Coronary artery (tissue), 2 donors: ENCODE measurements at regions not wholly inside any gene's neighbourhood (a gene's known extent, or its start where the extent isn't known, plus 50 kb on each side); places are given as distances from the start of the nearest gene placed in this dataset.

Experiments used
- DNase-seq: peaks from one replicate; pipeline ENCODE4 v3.0.0-alpha.2; 2017; ENCODE audit warnings: low spot score
- H3K27ac ChIP-seq, 2 donors: fragments of 200-600 bp; sonication (generic); one replicate each; pipeline ENCODE4 v1.5.1; 2016 to 2019
- H3K4me3 ChIP-seq: fragments of 200-600 bp; sonication (generic); 2 replicates; pipeline ENCODE4 v1.5.1; 2016; ENCODE audit warnings: mild to moderate bottlenecking, moderate library complexity
- TF ChIP-seq, protein P1 (sequence below): fragments of 200-600 bp; sonication (generic); IDR thresholded peaks from one replicate; pipeline ENCODE4 v1.5.1; 2019; ENCODE audit warnings: antibody characterized with exemption

- H3K4me3 ChIP-seq: no peak overlapping the region
- DNase-seq: no peak
- H3K27ac ChIP-seq: no peak overlapping the region
- TF ChIP-seq, protein P1, sequence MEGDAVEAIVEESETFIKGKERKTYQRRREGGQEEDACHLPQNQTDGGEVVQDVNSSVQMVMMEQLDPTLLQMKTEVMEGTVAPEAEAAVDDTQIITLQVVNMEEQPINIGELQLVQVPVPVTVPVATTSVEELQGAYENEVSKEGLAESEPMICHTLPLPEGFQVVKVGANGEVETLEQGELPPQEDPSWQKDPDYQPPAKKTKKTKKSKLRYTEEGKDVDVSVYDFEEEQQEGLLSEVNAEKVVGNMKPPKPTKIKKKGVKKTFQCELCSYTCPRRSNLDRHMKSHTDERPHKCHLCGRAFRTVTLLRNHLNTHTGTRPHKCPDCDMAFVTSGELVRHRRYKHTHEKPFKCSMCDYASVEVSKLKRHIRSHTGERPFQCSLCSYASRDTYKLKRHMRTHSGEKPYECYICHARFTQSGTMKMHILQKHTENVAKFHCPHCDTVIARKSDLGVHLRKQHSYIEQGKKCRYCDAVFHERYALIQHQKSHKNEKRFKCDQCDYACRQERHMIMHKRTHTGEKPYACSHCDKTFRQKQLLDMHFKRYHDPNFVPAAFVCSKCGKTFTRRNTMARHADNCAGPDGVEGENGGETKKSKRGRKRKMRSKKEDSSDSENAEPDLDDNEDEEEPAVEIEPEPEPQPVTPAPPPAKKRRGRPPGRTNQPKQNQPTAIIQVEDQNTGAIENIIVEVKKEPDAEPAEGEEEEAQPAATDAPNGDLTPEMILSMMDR: no peak
These were observed 84.4 kb upstream of the STARD4 start for GRCh38 chr5:111596705-111597104.

- TF ChIP-seq, protein P1: no peak
These were observed 83.1 kb upstream of the STARD4 start for GRCh38 chr5:111595425-111595824.

GRCh38 chr5:111589316-111589715 lies 77.0 kb upstream of the STARD4 start:
- TF ChIP-seq, protein P1: no peak
- Histone ChIP-seq H3K27ac (no peak overlapping the region), H3K4me3 (no peak overlapping the region)
- no peak for DNase-seq

More at GRCh38 chr5:111595425-111595824, 83.1 kb upstream of the STARD4 start:
- no peak overlapping the region for H3K27ac ChIP-seq
- no peak overlapping the region for H3K4me3 ChIP-seq
- no peak for DNase-seq

DNA sequence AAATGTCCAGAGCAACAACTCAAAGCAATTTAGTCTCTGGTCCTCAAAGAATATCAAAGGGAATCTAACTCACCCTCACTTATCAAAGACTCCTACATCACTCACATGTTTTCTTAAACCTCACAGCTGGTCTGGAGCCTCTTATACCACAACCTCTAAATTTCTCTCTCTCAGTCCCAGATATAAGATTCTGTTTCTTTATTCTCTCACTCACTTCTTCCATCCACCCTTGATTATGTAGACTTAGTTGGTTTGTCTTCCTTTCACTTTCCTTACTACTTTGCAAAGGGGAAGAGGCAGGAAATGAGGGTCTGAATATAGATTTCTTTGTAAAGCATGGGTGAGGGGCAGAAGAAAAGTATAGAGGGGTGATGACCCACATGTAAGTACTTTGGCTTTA lies 75.4 kb upstream of the STARD4 start:
- no peak overlapping the region for H3K4me3 ChIP-seq
- DNase-seq: no peak
- TF ChIP-seq, protein P1: no peak
- H3K27ac ChIP-seq: no peak overlapping the region

GRCh38 chr5:111585946-111586345 lies 73.6 kb upstream of the STARD4 start:
- TF ChIP-seq, protein P1: no peak
- H3K4me3 ChIP-seq: no peak overlapping the region
- no peak for DNase-seq

GRCh38 chr5:111585291-111585690 lies 73.0 kb upstream of the STARD4 start:
- no peak for DNase-seq
- Histone ChIP-seq H3K4me3 (no peak overlapping the region), H3K27ac (no peak overlapping the region)
- TF ChIP-seq, protein P1: no peak

More at GRCh38 chr5:111585946-111586345, 73.6 kb upstream of the STARD4 start:
- no peak overlapping the region for H3K27ac ChIP-seq

DNA sequence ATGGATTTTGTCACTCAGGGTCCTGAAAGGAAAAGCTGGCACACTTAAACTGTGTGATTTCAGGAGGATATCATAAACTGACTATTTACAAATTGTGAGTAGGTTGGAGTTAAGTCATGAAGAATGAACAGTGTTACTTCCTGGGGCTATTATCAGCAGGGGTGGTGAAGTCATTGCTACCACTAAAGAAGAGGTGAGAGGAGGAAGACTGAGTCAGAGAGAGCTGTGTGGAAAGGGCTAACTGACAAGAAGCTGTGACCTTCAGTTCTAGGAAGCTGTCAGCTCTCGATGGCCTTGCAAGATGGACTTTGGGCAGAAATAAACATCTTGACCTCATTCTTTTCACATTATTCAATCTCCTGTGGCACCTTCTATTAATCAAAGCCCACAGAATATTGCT lies 72.3 kb upstream of the STARD4 start:
- H3K27ac ChIP-seq: no peak overlapping the region
- TF ChIP-seq, protein P1: no peak
- DNase-seq: no peak
- H3K4me3 ChIP-seq: no peak overlapping the region
